Embryonic facial prominence (tissue), 1 donor: ENCODE measurements at regions not wholly inside any gene's neighbourhood (a gene's known extent, or its start where the extent isn't known, plus 50 kb on each side); places are given as distances from the start of the nearest gene placed in this dataset.

Experiments
- DNase-seq: peaks from one replicate; pipeline ENCODE4 v3.0.0-alpha.2; 2016; ENCODE audit errors: extremely low spot score

DNA sequence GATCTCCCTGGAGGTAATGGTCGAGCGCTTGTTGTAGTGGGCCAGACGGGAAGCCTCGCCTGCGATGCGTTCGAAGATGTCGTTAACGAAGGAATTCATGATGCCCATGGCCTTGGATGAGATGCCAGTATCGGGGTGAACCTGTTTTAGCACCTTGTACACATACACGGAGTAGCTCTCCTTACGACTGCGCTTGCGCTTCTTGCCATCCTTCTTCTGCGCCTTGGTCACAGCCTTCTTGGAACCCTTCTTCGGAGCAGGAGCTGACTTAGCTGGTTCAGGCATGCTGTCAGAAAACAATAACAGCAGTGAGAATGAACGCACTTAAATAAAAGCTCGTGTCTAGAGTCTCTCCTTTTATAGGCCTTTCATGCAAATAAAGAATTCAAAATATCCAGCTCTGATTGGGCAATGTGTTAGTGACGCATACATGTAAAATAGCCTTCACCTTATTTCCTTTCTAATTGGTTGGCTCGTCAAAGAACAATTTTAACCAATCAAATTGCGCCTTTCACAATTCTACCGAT lies 129.2 kb downstream of the HFE start:
- DNase-seq: peak; percentile 99

DNA sequence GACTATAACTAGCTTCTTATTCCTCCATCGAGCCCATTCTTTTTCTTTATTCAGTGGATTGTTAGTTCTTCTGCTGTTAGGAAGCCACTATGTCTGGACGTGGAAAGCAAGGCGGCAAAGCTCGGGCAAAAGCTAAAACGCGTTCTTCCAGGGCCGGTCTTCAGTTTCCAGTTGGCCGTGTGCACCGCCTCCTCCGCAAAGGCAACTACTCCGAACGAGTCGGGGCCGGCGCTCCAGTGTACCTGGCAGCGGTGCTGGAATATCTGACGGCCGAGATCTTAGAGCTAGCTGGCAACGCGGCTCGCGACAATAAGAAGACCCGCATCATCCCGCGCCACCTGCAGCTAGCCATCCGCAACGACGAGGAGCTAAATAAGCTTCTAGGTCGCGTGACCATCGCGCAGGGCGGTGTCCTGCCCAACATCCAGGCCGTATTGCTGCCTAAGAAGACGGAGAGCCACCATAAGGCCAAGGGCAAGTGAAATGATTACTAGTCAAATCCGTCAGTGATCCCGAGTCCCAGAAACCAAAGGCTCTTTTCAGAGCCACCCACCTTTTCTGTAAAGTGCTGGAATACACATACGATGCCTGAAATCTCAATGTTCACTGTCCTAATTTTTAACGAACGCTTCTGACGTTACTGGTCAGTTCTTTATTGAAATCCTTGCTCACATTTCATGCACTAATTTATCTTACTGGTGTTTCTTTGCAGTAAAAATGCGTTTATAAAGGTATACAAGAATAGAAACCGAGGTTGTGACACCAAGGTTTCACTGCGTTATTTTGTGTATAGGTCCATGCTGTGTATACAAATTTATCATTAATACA lies 129.9 kb downstream of the HFE start:
- peak; percentile 73 for DNase-seq

DNA sequence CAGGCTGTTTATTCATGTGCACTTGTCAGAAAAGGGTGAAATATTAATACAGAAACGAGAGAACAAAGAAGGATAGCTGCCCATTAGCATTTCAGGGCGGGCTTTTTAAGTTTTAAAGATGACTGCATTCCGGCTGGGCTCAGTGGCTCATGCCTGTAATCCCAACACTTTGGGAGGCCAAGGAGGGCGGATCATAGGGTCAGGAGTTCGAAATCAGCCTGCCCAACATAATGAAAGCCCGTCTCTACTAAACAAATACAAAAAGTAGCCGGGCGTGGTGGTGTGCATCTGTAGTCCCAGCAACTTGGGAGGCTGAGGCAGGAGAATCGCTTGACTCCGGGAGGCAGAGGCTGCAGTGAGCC lies 130.5 kb downstream of the HFE start:
- DNase-seq: no peak

DNA sequence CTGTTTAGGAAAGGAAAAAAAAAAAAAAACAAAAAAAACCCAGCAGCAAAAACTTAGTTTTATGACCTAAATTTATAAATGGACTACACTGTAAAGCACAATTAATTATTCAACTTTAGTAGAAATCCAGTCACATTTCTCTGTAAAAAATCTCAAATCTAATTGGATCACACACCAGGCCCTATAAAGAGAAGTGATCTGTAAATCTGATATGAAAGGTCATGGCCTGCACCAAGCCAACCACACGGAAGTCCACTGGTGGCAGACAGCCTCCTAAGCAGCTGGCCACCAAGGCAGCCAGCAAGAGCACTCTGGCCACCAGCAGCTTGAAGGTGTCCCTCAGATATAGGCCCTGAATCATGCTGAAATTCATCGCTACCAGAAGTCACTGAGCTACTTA lies 131.6 kb downstream of the HFE start:
- no peak for DNase-seq

DNA sequence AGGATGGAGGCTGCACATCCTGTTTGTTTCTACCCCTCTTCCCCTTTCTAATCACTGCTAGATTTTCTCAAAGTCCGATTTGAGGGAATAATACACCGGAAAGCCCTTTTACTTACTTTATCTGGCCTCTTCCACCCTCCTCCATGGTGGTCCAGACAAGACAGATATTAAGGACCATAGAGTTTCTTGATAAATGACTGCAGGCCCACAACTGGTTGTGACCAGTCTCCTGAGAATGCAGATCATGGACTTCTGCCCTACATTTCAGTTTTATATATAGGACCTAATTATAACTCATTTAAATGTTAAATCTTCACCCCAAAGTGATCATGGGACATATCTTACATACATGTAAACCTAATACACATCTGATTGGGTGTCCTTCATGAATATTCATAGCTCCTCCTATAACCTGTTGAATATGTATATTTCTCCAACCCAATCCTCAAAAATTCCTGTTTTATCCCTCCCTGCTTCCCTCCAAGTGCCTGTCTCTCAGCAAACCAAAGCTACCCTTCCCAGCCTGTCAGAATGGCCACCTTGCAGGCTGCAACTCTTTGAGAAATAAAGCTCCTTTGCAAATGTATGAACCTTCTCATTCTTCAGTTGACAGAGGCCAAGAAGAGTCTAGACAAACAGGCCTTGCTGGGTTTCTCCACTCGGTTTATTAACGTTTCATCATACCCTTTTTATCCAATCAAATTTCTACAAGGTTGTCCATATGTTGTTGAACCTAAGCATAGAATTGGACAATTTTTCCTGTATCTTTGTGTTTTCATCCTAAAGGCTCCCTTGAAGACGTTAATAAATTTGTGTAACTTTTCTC lies 133.1 kb downstream of the HFE start:
- DNase-seq: no peak

DNA sequence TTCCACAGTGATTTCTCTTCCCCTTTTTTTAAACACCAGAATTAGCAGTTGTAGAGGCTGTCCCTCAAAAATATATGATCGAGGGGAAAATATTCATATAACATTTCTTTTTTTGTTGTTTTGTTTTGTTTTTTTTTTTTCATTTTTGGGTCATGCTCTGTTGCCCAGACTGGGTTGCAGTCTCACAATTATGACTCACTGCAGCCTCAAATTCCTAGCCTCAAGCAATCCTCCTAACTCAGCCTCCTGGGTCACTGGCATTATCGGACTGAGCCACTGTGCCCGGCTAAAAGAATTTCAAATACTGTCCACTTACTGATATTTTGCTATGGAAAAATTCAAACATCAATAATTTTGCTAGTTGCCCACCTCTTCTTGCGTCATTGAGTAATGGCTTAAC lies 134.0 kb downstream of the HFE start:
- no peak for DNase-seq

DNA sequence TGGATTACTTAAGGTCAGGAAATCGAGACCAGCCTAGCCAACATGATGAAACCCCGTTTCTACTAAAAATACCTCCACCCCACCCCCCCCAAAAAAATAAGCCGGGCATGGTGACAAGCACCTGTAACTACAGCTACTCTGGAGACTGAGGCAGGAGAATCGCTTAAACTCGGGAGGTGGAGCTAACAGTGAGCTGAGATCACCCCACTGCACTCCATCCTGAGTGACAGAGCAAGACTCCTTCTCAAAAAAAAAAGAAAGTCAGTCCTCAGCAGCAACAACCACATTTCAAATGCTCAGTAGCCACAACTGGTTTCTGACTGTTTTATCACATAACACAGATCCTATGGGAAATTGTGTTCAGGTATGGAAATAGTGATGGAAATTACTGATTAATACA lies 135.3 kb downstream of the HFE start:
- no peak for DNase-seq

DNA sequence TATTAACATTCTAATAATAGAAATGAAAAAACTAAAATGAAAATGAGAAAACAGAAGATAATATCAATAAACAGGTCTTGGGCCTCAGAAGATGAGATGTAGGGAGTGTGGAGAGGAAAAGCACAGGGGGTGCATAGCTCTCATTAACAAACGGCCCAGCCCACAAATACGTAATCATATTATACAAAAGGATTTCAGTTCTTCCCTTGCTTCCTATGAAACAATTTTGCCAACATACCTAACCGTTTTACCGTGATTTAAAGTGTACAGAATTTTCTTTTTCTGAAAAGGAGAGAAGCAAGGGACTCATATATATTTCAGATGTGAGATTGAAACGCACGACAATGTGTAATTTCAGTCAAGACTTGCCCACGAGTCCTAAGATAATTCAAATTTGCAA lies 136.0 kb downstream of the HFE start:
- DNase-seq: peak; percentile 77

DNA sequence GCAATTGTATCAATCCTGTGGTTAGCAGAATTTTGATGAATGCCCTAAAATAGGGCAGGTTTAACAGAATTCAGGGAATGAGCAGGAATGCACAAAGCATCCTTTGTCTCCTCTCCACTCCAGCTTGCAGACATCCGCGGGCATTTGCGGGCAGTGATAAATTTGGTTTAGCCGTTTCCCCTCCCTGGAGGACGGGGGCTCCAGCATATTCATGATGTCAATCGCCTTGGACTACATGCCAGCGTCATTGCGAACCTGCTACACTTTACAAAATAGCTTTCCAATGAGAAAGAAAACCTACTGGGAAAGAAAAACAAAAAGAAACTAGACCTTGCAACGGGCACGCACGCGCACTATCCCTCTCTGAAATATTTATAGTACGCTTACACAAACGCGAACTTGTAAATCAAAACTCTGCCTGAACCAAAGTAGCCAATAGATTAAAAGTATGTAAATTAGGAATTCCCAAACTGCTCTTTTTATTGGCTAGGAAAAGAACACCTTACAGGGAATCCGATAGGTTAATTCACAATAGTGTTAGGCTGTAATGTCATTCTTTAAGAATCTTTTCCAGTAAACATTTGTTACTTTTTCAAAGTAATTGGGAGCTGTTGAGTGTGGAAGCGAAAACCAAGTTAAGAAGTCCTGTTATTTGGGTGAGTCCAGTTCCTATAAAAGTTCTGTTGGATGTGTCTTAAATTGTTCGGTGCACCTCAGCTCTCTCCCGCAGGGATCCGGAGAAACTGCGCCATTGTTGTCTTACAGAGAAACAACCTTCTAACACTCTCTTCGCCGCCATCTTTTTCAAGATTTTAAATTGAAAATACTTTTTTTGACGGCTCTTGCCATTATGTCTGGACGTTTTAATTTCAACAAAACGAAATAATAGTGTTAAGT lies 136.7 kb downstream of the HFE start:
- peak; percentile 97 for DNase-seq

DNA sequence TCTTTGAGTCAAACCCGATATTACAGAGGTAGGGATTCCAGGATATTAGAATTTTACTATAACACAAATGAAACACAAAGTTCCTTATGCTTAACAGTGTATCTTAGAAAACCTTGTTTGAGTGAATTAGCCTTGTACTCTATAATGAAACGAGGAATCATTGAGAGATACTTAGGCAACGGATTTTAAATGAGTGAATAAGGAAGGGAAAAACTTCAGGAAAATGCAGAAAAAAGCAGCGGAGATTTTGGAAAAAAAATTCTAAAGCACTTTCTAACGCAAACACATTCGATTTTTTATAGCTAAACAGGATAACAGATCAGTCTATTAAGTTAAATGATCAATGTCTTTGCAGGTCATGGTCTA lies 137.3 kb downstream of the HFE start:
- no peak for DNase-seq

DNA sequence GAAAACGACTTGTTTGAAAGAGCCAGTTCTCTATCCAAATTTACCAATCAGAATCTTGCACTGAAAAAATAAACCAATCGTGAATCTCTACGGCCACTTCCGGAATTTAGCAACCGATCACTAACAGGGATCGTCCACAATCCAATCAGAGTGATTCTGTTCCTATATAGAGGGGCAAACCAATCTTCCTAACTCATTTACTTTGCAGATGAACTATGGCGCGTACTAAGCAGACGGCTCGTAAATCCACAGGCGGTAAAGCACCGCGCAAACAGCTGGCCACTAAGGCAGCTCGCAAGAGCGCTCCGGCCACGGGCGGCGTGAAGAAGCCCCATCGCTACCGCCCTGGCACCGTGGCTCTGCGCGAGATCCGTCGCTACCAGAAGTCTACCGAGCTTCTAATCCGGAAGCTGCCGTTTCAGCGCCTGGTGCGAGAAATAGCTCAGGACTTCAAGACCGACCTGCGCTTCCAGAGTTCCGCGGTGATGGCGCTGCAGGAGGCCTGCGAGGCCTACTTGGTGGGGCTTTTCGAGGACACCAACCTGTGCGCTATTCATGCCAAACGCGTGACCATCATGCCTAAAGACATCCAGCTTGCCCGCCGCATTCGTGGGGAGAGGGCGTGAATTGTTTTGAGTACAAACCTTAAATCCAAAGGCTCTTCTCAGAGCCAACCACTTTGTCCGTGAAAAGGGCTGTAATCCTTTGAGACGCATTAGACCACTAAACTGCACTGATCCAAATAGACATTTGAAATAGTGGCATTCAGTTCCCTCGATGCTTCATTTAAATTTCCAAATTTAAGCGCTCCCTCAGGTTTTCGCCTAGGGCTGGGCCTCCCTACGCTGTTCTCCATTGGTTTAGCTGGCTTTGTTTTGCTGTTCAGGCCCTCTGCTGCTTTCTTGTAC lies 138.0 kb downstream of the HFE start:
- DNase-seq: peak; percentile 96

DNA sequence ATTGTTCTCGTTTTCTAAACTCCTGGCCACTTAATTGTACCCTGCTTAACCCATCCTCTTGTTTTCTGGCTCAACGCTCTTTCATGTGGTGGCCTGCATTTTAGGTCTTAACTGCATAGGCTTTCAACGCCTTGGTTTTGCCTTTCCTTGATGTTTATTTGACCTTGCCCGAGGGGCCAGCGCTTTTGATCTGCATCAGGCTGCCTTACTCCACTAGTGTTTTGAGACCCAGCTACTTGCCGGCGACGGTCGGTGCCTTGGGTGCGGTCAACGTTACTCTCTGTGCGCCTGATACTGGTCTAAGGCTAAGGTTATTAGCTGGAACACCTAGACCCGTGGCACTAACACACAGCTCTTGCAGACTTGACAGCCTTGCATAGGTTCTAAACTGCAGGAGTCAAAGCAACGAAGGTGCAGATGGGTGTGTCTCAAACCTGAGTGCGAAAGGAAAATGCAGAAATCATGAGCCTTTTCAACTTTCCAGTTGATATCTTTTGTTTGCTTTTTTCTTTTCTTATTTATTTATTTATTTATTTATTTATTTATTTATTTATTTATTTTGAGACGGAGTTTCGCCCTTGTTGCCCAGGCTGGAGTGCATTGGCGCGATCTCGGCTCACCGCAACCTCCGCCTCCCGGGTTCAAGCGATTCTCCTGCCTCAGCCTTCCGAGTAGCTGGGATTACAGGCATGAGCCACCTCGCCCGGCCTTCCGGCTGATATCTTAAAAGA lies 138.8 kb downstream of the HFE start:
- DNase-seq: no peak

DNA sequence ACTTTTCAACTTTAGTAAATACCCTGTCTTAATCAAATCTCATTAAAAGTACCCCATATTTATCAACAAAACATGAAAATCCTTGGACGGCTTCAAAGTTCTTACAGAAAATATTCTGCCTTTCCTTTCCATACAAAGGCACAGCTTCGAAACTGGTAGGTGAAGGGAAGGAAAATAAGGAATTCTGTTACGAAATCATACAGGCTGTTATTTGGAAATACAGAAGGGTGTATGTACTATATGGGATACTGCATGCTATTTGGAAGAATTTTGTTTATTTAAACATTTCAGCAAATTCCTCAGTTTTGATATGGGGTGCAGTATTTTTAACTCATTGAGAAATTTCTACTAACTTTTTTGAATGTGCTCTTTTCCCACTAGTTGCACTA lies 138.4 kb upstream of the BTN3A2 start:
- DNase-seq: no peak

DNA sequence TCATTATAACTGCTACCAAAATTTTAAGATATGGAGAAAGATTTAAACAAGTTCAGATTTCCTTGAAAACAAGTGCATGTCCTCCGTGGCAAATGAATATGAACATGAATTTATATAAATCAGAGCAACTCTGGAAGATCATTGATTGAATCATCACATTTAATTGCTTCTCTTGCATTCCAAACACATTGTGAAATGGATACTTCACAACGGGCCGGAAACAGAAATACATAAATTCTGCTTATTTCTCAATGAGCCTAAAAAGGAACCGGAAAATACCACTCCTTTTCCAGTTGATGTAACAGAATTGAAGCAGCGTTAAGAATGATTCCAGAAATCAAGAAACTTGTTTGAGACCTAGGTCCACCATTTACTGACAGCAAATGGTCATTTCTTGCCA lies 134.6 kb upstream of the BTN3A2 start:
- DNase-seq: no peak

DNA sequence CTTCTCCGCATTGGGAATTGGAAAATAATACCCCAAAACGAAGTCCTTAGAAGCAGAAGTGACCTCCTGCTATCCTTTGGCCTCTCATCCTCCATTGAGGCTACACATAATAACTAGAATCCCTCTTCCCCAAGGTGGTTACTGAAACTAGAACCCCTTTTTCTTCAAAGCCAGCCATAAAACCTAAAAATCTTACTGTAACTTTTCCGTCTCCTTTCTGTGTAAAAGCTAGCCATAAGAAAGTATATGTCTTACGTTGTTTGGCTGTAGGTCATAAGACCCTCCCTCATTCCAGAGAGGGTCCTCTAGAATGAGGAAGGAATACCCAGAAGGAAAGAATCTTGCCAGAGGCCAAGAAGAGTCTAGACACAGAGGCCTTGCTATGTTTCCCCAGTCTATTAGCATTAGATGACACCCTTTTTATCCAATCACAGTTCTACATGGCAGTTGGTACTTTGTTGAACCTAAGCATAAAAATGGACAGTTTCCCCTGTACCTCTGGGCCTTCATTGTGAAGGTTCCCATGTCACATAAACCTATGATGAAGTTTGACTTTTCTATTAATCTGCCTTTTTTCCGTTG lies 133.9 kb upstream of the BTN3A2 start:
- DNase-seq: no peak

DNA sequence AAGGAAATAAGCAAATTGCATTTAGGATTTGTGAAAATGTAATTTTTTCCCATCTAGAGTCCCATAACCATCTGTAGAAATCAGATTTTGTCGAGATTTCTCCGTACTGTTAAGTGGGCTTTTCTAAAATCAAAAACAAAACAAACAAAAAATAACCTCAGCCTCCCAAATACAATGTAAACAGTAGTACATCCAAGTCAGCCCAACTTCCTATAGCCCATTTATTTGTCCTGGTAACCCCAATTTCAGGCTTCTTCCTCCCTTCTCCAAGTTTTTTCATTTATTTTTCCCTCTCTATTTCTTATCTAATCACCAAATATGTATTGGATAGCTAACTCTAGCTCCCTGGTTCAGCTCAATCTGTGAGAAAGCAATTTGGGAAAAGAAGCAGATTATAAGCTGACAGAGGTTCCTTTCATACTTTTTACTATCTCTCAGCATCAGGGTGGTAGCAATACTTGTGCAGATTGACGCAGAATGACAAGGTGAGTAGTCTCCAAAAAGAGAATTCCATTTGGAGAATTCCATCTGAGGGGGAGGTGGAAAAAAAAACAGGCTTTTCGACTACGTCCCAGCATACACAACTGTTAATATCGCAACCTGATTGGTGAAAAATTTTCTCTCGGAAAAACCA lies 132.6 kb upstream of the BTN3A2 start:
- DNase-seq: no peak

DNA sequence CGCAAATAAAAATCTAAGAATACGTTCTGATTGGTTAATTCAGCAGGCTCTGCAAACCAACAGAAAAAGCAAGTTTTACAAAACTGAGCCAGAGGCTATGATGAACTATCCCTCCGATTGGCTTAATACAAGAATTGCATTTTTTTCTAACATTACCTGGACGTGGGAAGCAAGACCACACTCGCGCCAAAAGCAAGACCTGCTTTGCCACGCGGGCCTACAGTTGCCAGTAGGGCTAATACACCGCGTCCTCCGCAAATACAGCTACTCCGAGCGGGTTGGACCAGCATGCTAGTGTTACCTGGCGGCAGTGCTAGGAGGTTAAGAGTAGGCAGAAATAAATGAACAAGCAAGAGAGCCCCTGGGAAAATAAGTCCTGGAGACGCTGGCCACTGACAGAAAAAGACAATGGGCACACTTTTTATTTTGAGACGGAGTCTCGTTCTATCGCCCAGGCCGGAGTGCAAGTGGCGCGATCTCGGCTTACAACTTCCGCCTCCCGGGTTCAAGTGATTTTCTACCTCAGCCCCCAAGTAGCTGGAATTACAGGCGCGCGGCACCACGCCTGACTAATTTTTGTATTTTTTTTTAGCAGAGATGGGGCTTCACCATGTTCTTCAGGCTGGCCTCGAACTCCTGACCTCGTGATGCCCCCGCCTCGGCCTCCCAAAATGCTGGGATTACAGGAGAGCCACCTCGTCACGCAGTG lies 131.9 kb upstream of the BTN3A2 start:
- DNase-seq: peak; percentile 83

DNA sequence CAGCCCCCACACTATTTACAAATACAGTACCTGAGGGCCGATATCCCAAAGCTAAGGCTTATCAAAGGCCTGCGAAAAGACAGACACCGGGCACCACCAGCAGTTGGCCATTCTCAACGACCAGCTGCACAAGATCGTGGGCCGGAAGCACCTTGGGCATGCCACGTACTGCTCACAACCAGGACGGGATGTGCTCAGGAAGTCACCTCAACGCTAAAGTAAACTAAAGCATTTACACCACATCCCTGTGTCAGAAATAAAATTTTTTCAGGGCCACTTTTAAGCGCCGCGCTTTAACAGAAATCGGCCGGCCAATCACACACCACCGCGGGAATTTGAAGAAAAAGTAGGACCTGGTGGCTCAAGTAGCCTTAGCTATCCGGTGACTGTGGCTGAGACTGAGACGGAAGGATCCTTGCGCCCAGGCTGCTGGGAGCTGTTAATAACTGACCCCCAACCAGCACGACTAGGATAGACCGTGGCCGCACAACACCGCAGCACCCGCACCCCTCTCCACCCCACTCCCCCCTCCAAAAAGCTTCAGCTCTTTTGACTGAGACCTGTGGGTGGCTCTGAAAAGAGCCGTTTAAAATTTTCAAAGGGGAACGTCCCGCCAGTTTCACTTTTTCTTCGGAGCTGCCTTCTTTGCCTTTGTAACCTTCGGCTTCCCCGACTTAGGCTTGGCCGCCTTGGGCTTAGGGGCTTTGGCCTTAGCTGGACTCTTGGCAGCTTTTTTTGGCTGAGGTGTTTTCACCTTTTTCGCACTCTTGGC lies 131.2 kb upstream of the BTN3A2 start:
- no peak for DNase-seq
